Fibroblast of villous mesenchyme (primary cell): ENCODE measurements at regions not wholly inside any gene's neighbourhood (a gene's known extent, or its start where the extent isn't known, plus 50 kb on each side); places are given as distances from the start of the nearest gene placed in this dataset.

Experiments
- DNase-seq: peaks from one replicate; pipeline ENCODE4 v3.0.0-alpha.2; 2010; ENCODE audit warnings: low read depth
- H3K4me3 ChIP-seq: 2 replicates; pipeline ENCODE4 v1.5.1; 2011; ENCODE audit warnings: low read depth, mild to moderate bottlenecking, low read length
- TF ChIP-seq, protein P1 (sequence below): IDR thresholded peaks from 2 replicates; pipeline ENCODE4 v1.5.1; 2012; ENCODE audit warnings: low read depth, mild to moderate bottlenecking, low read length; ENCODE audit not compliant: insufficient read depth

- H3K4me3 ChIP-seq, result no peak overlapping the region
- TF ChIP-seq, protein P1, sequence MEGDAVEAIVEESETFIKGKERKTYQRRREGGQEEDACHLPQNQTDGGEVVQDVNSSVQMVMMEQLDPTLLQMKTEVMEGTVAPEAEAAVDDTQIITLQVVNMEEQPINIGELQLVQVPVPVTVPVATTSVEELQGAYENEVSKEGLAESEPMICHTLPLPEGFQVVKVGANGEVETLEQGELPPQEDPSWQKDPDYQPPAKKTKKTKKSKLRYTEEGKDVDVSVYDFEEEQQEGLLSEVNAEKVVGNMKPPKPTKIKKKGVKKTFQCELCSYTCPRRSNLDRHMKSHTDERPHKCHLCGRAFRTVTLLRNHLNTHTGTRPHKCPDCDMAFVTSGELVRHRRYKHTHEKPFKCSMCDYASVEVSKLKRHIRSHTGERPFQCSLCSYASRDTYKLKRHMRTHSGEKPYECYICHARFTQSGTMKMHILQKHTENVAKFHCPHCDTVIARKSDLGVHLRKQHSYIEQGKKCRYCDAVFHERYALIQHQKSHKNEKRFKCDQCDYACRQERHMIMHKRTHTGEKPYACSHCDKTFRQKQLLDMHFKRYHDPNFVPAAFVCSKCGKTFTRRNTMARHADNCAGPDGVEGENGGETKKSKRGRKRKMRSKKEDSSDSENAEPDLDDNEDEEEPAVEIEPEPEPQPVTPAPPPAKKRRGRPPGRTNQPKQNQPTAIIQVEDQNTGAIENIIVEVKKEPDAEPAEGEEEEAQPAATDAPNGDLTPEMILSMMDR, result no peak
- DNase-seq, result no peak
These were observed 333.1 kb downstream of the DSEL start for GRCh38 chr18:67183398-67183797.

- TF ChIP-seq, protein P1, result no peak
- no peak for DNase-seq
- H3K4me3 ChIP-seq, result no peak overlapping the region
These were observed 336.8 kb downstream of the DSEL start for GRCh38 chr18:67179726-67180125.

DNA sequence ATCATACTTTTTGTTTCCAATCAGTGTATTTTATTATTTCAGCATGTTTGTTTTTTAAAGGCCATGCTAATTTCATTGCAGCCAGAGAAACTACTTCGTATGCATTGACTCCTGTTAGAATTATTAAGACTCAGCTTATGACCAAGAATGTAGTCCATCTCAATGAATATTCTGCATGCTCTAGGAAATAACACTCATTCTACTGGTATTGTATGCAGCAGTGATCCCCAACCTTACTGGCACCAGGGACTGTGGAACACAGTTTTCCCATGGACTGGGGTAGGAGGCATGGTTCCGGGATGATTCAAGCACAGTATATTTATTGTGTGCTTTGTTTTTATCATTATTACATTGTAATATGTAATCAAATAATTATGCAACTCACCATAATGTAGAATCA is 356.9 kb downstream of the DSEL start:
- TF ChIP-seq, protein P1, result no peak
- no peak for DNase-seq

DNA sequence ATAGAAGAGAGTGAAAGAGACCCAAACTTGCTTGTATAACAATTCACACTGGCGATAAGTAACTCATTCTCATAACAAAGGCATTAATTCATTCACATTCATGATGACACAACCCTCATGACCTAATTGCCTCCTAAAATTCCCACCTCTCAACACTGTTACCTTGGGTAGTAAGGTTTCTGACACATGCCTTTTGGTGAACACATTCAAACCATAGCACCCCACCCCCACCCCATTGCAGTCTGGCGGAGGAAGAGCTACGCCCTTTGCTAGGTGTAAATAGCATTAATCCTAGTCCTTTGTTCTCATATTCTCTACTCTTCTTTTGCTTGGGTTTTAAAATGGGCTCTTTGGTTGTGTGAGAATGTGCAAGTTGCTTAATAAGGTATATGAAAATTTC is 361.5 kb downstream of the DSEL start:
- TF ChIP-seq, protein P1, result no peak
- no peak overlapping the region for H3K4me3 ChIP-seq
- DNase-seq, result no peak

More for the DNA sequence above, 356.9 kb downstream of the DSEL start:
- H3K4me3 ChIP-seq, result no peak overlapping the region

DNA sequence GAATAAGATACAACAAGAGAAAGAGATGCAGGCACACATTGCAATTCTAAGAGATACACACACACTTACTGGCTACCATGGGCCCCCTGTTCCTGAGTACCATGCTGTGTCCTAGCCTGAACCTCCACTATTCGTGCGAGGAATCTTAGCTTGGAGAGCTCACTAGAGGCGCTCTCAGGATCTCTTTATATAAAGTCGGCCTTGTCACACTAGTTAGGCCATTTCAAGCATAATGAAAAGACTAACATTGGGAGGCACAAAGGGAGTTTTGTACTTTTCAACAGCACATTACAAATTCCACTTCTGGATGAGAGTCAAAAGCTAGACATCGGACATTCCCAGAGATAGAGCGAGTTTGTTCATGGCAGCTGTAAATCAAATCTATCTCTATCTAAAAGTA is 365.2 kb downstream of the DSEL start:
- DNase-seq, result no peak
- H3K4me3 ChIP-seq, result no peak overlapping the region
- TF ChIP-seq, protein P1, result no peak

DNA sequence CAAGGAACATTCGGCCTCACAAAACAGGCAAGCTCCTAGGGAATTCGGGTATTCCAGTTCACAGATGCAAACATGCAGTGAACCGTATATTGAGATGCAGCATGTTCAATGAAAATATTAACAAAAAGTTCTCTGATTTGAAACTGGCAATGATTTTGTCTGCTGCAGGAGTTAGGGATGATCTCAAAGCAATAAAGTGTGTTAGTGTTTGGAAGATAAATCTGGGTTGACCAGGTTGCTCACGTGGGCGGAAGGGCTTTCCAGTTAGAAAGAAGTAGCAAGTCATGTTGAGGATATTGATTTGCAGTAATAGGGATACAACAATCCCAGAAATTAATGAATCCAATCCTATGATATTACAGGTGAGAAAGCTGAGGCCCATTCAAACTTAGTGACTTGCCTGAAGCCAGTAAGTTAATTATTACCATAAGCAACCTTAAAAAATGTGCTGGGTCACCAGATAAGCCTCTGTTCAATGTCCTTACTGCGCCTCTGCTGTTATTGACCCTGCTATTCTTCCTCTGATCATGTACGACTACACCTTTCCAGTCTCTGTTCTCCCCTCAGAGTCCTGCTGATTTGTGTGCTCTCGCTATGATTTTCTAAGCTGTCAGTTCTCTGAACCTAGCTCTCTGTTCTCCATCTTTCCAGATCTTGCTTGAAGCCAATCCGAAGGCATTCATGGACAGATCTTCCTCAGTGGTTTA is 370.8 kb downstream of the DSEL start:
- TF ChIP-seq, protein P1, result no peak
- DNase-seq, result no peak

GRCh38 chr18:67144329-67144728 is 372.2 kb downstream of the DSEL start:
- no peak overlapping the region for H3K4me3 ChIP-seq
- DNase-seq, result no peak
- TF ChIP-seq, protein P1, result no peak

More for the DNA sequence above, 370.8 kb downstream of the DSEL start:
- H3K4me3 ChIP-seq, result no peak overlapping the region
